ENCODE measurements at regions not wholly inside any gene's neighbourhood (a gene's known extent, or its start where the extent isn't known, plus 50 kb on each side); places are given as distances from the start of the nearest gene placed in this dataset.

- Histone ChIP-seq H3K4me3 (ENCODE audit: low read length) (peak overlapping the region; percentile 32), H3K27me3 (ENCODE audit: control insufficient read depth, insufficient read depth, low read length) (peaks cover 9% of the 10 kb centered on the region), H3K27ac (ENCODE audit: low read length) (no peak overlapping the region), H3K9me3 (replicated peaks; ENCODE audit: control insufficient read depth, low read depth, low read length) (no peaks in the 10 kb centered on the region), H3K36me3 (ENCODE audit: control insufficient read depth, insufficient read depth, low read length) (no peaks in the 10 kb centered on the region), H3K4me1 (ENCODE audit: control insufficient read depth, insufficient read depth, low read length) (peaks cover 9% of the 10 kb centered on the region)
- WGBS (ENCODE audit: insufficient coverage): 31% methylated on average over 9 of the region's 14 CpGs
- no peak for DNase-seq
These were observed 65.0 kb downstream of the NOL4 start for GRCh38 chr18:34159691-34160185.

- WGBS (ENCODE audit: insufficient coverage): under 1% methylated on average over 52 of the region's 54 CpGs
- Histone ChIP-seq H3K27me3 (ENCODE audit: control insufficient read depth, insufficient read depth, low read length) (peaks cover 9% of the 10 kb centered on the region), H3K27ac (ENCODE audit: low read length) (peak overlapping the region; percentile 9), H3K4me1 (ENCODE audit: control insufficient read depth, insufficient read depth, low read length) (peaks cover 9% of the 10 kb centered on the region), H3K4me3 (ENCODE audit: low read length) (peak overlapping the region; percentile 32), H3K9me3 (replicated peaks; ENCODE audit: control insufficient read depth, low read depth, low read length) (no peaks in the 10 kb centered on the region), H3K36me3 (ENCODE audit: control insufficient read depth, insufficient read depth, low read length) (no peaks in the 10 kb centered on the region)
- DNase-seq: peak; percentile 80
These were observed 65.6 kb downstream of the NOL4 start for GRCh38 chr18:34158881-34159690.

GRCh38 chr18:34153711-34154110 is 71.0 kb downstream of the NOL4 start:
- peak; percentile 2 for DNase-seq

GRCh38 chr18:34131006-34131405 is 93.7 kb downstream of the NOL4 start:
- H3K27me3 ChIP-seq (ENCODE audit: control insufficient read depth, insufficient read depth, low read length): no peaks in the 10 kb centered on the region
- DNase-seq: no peak
- H3K27ac ChIP-seq (ENCODE audit: low read length): no peak overlapping the region
- no peaks in the 10 kb centered on the region for H3K36me3 ChIP-seq (ENCODE audit: control insufficient read depth, insufficient read depth, low read length)
- H3K4me1 ChIP-seq (ENCODE audit: control insufficient read depth, insufficient read depth, low read length): no peaks in the 10 kb centered on the region
- H3K4me3 ChIP-seq (ENCODE audit: low read length): no peak overlapping the region
- no CpG with 5 or more reads among the region's 1 CpG for WGBS (ENCODE audit: insufficient coverage)
- no peaks in the 10 kb centered on the region for H3K9me3 ChIP-seq (replicated peaks; ENCODE audit: control insufficient read depth, low read depth, low read length)

More at GRCh38 chr18:34153711-34154110, 71.0 kb downstream of the NOL4 start:
- Histone ChIP-seq H3K4me3 (ENCODE audit: low read length) (no peak overlapping the region), H3K4me1 (ENCODE audit: control insufficient read depth, insufficient read depth, low read length) (no peaks in the 10 kb centered on the region), H3K27me3 (ENCODE audit: control insufficient read depth, insufficient read depth, low read length) (no peaks in the 10 kb centered on the region), H3K27ac (ENCODE audit: low read length) (no peak overlapping the region), H3K9me3 (replicated peaks; ENCODE audit: control insufficient read depth, low read depth, low read length) (no peaks in the 10 kb centered on the region), H3K36me3 (ENCODE audit: control insufficient read depth, insufficient read depth, low read length) (no peaks in the 10 kb centered on the region)
- WGBS (ENCODE audit: insufficient coverage): no CpG with 5 or more reads among the region's 1 CpG

- H3K9me3 ChIP-seq (replicated peaks; ENCODE audit: control insufficient read depth, low read depth, low read length): no peaks in the 10 kb centered on the region
- H3K27me3 ChIP-seq (ENCODE audit: control insufficient read depth, insufficient read depth, low read length): no peaks in the 10 kb centered on the region
- H3K36me3 ChIP-seq (ENCODE audit: control insufficient read depth, insufficient read depth, low read length): no peaks in the 10 kb centered on the region
- H3K27ac ChIP-seq (ENCODE audit: low read length): no peak overlapping the region
- H3K4me3 ChIP-seq (ENCODE audit: low read length): no peak overlapping the region
- DNase-seq: no peak
- no peaks in the 10 kb centered on the region for H3K4me1 ChIP-seq (ENCODE audit: control insufficient read depth, insufficient read depth, low read length)
These were observed 96.3 kb downstream of the NOL4 start for GRCh38 chr18:34128436-34128835.

GRCh38 chr18:34126121-34126520 is 98.6 kb downstream of the NOL4 start:
- Histone ChIP-seq H3K9me3 (replicated peaks; ENCODE audit: control insufficient read depth, low read depth, low read length) (no peaks in the 10 kb centered on the region), H3K36me3 (ENCODE audit: control insufficient read depth, insufficient read depth, low read length) (no peaks in the 10 kb centered on the region), H3K27me3 (ENCODE audit: control insufficient read depth, insufficient read depth, low read length) (no peaks in the 10 kb centered on the region), H3K4me1 (ENCODE audit: control insufficient read depth, insufficient read depth, low read length) (no peaks in the 10 kb centered on the region), H3K4me3 (ENCODE audit: low read length) (no peak overlapping the region), H3K27ac (ENCODE audit: low read length) (no peak overlapping the region)
- no CpG with 5 or more reads among the region's 3 CpGs for WGBS (ENCODE audit: insufficient coverage)
- DNase-seq: peak; percentile 1

- Histone ChIP-seq H3K9me3 (replicated peaks; ENCODE audit: control insufficient read depth, low read depth, low read length) (no peaks in the 10 kb centered on the region), H3K27ac (ENCODE audit: low read length) (no peak overlapping the region), H3K4me1 (ENCODE audit: control insufficient read depth, insufficient read depth, low read length) (no peaks in the 10 kb centered on the region), H3K27me3 (ENCODE audit: control insufficient read depth, insufficient read depth, low read length) (no peaks in the 10 kb centered on the region), H3K36me3 (ENCODE audit: control insufficient read depth, insufficient read depth, low read length) (no peaks in the 10 kb centered on the region), H3K4me3 (ENCODE audit: low read length) (no peak overlapping the region)
- peak; percentile 62 for DNase-seq
- WGBS (ENCODE audit: insufficient coverage): no CpG with 5 or more reads among the region's 4 CpGs
These were observed 101.9 kb downstream of the NOL4 start for GRCh38 chr18:34122724-34123334.

- Histone ChIP-seq H3K4me1 (ENCODE audit: control insufficient read depth, insufficient read depth, low read length) (no peaks in the 10 kb centered on the region), H3K36me3 (ENCODE audit: control insufficient read depth, insufficient read depth, low read length) (no peaks in the 10 kb centered on the region), H3K9me3 (replicated peaks; ENCODE audit: control insufficient read depth, low read depth, low read length) (no peaks in the 10 kb centered on the region), H3K27me3 (ENCODE audit: control insufficient read depth, insufficient read depth, low read length) (no peaks in the 10 kb centered on the region), H3K27ac (ENCODE audit: low read length) (no peak overlapping the region), H3K4me3 (ENCODE audit: low read length) (no peak overlapping the region)
- no peak for DNase-seq
- 67% methylated on average over 3 of the region's 4 CpGs for WGBS (ENCODE audit: insufficient coverage)
These were observed 103.5 kb downstream of the NOL4 start for GRCh38 chr18:34121200-34121721.

- H3K27me3 ChIP-seq (ENCODE audit: control insufficient read depth, insufficient read depth, low read length): no peaks in the 10 kb centered on the region
- no CpG with 5 or more reads among the region's 1 CpG for WGBS (ENCODE audit: insufficient coverage)
- no peak overlapping the region for H3K4me3 ChIP-seq (ENCODE audit: low read length)
- H3K36me3 ChIP-seq (ENCODE audit: control insufficient read depth, insufficient read depth, low read length): no peaks in the 10 kb centered on the region
- no peaks in the 10 kb centered on the region for H3K9me3 ChIP-seq (replicated peaks; ENCODE audit: control insufficient read depth, low read depth, low read length)
- H3K27ac ChIP-seq (ENCODE audit: low read length): no peak overlapping the region
- no peaks in the 10 kb centered on the region for H3K4me1 ChIP-seq (ENCODE audit: control insufficient read depth, insufficient read depth, low read length)
- no peak for DNase-seq
These were observed 104.4 kb downstream of the NOL4 start for GRCh38 chr18:34120294-34120693.

GRCh38 chr18:34117319-34117718 is 107.4 kb downstream of the NOL4 start:
- Histone ChIP-seq H3K4me1 (ENCODE audit: control insufficient read depth, insufficient read depth, low read length) (no peaks in the 10 kb centered on the region), H3K27ac (ENCODE audit: low read length) (no peak overlapping the region), H3K4me3 (ENCODE audit: low read length) (no peak overlapping the region), H3K27me3 (ENCODE audit: control insufficient read depth, insufficient read depth, low read length) (no peaks in the 10 kb centered on the region), H3K9me3 (replicated peaks; ENCODE audit: control insufficient read depth, low read depth, low read length) (no peaks in the 10 kb centered on the region), H3K36me3 (ENCODE audit: control insufficient read depth, insufficient read depth, low read length) (no peaks in the 10 kb centered on the region)
- DNase-seq: peak; percentile 3
- no CpG with 5 or more reads among the region's 2 CpGs for WGBS (ENCODE audit: insufficient coverage)
